Muscle layer of colon (tissue), 2 donors: ENCODE measurements at regions not wholly inside any gene's neighbourhood (a gene's known extent, or its start where the extent isn't known, plus 50 kb on each side); places are given as distances from the start of the nearest gene placed in this dataset.

Source experiments
- H3K27ac ChIP-seq: one replicate; pipeline ENCODE4 v1.7.0; 2013; ENCODE audit warnings: low read depth, mild to moderate bottlenecking, low read length, moderate library complexity
- H3K27me3 ChIP-seq, 2 donors: one replicate each; pipeline ENCODE4 v1.7.0; 2013; ENCODE audit warnings: low read length in 2 of 2, mild to moderate bottlenecking in 2 of 2; ENCODE audit not compliant: insufficient read depth in 2 of 2, control insufficient read depth in 1 of 2
- H3K36me3 ChIP-seq: one replicate; pipeline ENCODE4 v1.7.0; 2013; ENCODE audit warnings: mild to moderate bottlenecking, low read length; ENCODE audit not compliant: insufficient read depth
- H3K4me1 ChIP-seq: one replicate; pipeline ENCODE4 v1.7.0; 2013; ENCODE audit warnings: mild to moderate bottlenecking, low read length; ENCODE audit not compliant: insufficient read depth
- H3K4me3 ChIP-seq, 2 donors: one replicate each; pipeline ENCODE4 v1.7.0; 2013; ENCODE audit warnings: low read length in 2 of 2, low read depth in 1 of 2, mild to moderate bottlenecking in 1 of 2, moderate library complexity in 1 of 2
- H3K9ac ChIP-seq: one replicate; pipeline ENCODE4 v1.7.0; 2013; ENCODE audit warnings: low read length
- H3K9me3 ChIP-seq: one replicate; pipeline ENCODE4 v1.7.0; 2013; ENCODE audit warnings: mild to moderate bottlenecking, low read length
- donor health status: abdominal sarcoma.
- donor health status: Adenocarcinoma of cecum.

- no peaks in the 10 kb centered on the region for H3K9me3 ChIP-seq
- H3K4me3 ChIP-seq = no peak overlapping the region
- no peaks in the 10 kb centered on the region for H3K36me3 ChIP-seq
- no peaks in the 10 kb centered on the region for H3K27me3 ChIP-seq
- H3K4me1 ChIP-seq = peaks cover 38% of the 10 kb centered on the region
- H3K27ac ChIP-seq = no peak overlapping the region
- no peak overlapping the region for H3K9ac ChIP-seq
Observed at GRCh38 chr20:17871886-17872285, 96.7 kb downstream of the SNX5 start.

GRCh38 chr20:17871181-17871580 is 97.4 kb downstream of the SNX5 start:
- H3K27ac ChIP-seq = no peak overlapping the region
- H3K4me3 ChIP-seq = no peak overlapping the region
- H3K27me3 ChIP-seq = no peaks in the 10 kb centered on the region
- peaks cover 34% of the 10 kb centered on the region for H3K4me1 ChIP-seq
- H3K36me3 ChIP-seq = no peaks in the 10 kb centered on the region
- no peaks in the 10 kb centered on the region for H3K9me3 ChIP-seq
- H3K9ac ChIP-seq = no peak overlapping the region

- Histone ChIP-seq H3K27me3 (no peaks in the 10 kb centered on the region), H3K36me3 (no peaks in the 10 kb centered on the region), H3K4me3 (peak overlapping the region in 1 of 2 donors; percentile 24), H3K27ac (no peak overlapping the region), H3K9me3 (no peaks in the 10 kb centered on the region), H3K4me1 (peaks cover 25% of the 10 kb centered on the region), H3K9ac (no peak overlapping the region)
Observed at GRCh38 chr20:17870086-17870740, 98.4 kb downstream of the SNX5 start.

GRCh38 chr20:17869295-17869994 is 99.1 kb downstream of the SNX5 start:
- Histone ChIP-seq H3K27ac (no peak overlapping the region), H3K9ac (no peak overlapping the region)

GRCh38 chr20:17868700-17869231 is 99.8 kb downstream of the SNX5 start:
- H3K4me1 ChIP-seq = peaks cover 12% of the 10 kb centered on the region
- H3K4me3 ChIP-seq = no peak overlapping the region
- no peaks in the 10 kb centered on the region for H3K27me3 ChIP-seq
- no peaks in the 10 kb centered on the region for H3K36me3 ChIP-seq
- H3K9me3 ChIP-seq = no peaks in the 10 kb centered on the region
- H3K27ac ChIP-seq = no peak overlapping the region
- H3K9ac ChIP-seq = no peak overlapping the region

More at GRCh38 chr20:17869295-17869994, 99.1 kb downstream of the SNX5 start:
- no peaks in the 10 kb centered on the region for H3K36me3 ChIP-seq
- H3K4me3 ChIP-seq = peak overlapping the region in 1 of 2 donors; percentile 24
- H3K9me3 ChIP-seq = no peaks in the 10 kb centered on the region
- no peaks in the 10 kb centered on the region for H3K27me3 ChIP-seq
- H3K4me1 ChIP-seq = peaks cover 17% of the 10 kb centered on the region

GRCh38 chr20:17868151-17868550 is 100.4 kb downstream of the SNX5 start:
- Histone ChIP-seq H3K9ac (no peak overlapping the region), H3K36me3 (no peaks in the 10 kb centered on the region), H3K4me3 (no peak overlapping the region), H3K4me1 (peaks cover 6% of the 10 kb centered on the region), H3K27ac (no peak overlapping the region), H3K27me3 (no peaks in the 10 kb centered on the region), H3K9me3 (no peaks in the 10 kb centered on the region)

- Histone ChIP-seq H3K36me3 (no peaks in the 10 kb centered on the region), H3K27ac (no peak overlapping the region), H3K27me3 (no peaks in the 10 kb centered on the region), H3K9ac (no peak overlapping the region), H3K9me3 (no peaks in the 10 kb centered on the region), H3K4me3 (no peak overlapping the region), H3K4me1 (no peaks in the 10 kb centered on the region)
Observed at GRCh38 chr20:17867131-17867925, 101.3 kb downstream of the SNX5 start.

- no peak overlapping the region for H3K27ac ChIP-seq
- no peak overlapping the region for H3K4me3 ChIP-seq
- no peaks in the 10 kb centered on the region for H3K27me3 ChIP-seq
Observed at GRCh38 chr20:17866234-17867001, 102.2 kb downstream of the SNX5 start.

GRCh38 chr20:17863577-17864292 is 104.9 kb downstream of the SNX5 start:
- Histone ChIP-seq H3K9me3 (no peaks in the 10 kb centered on the region), H3K4me3 (no peak overlapping the region), H3K4me1 (no peaks in the 10 kb centered on the region), H3K27ac (no peak overlapping the region), H3K9ac (no peak overlapping the region), H3K27me3 (no peaks in the 10 kb centered on the region), H3K36me3 (no peaks in the 10 kb centered on the region)

More at GRCh38 chr20:17866234-17867001, 102.2 kb downstream of the SNX5 start:
- Histone ChIP-seq H3K9me3 (no peaks in the 10 kb centered on the region), H3K4me1 (no peaks in the 10 kb centered on the region), H3K36me3 (no peaks in the 10 kb centered on the region), H3K9ac (no peak overlapping the region)

GRCh38 chr20:17863209-17863576 is 105.4 kb downstream of the SNX5 start:
- Histone ChIP-seq H3K9me3 (no peaks in the 10 kb centered on the region), H3K9ac (no peak overlapping the region), H3K4me3 (no peak overlapping the region), H3K36me3 (no peaks in the 10 kb centered on the region), H3K4me1 (no peaks in the 10 kb centered on the region), H3K27me3 (no peaks in the 10 kb centered on the region), H3K27ac (no peak overlapping the region)
